H9 (cell line): ENCODE measurements at regions not wholly inside any gene's neighbourhood (a gene's known extent, or its start where the extent isn't known, plus 50 kb on each side); places are given as distances from the start of the nearest gene placed in this dataset.

Experiments
- DNase-seq: peaks from one replicate; pipeline ENCODE4 v3.0.0-alpha.2; 2017
- H2AFZ ChIP-seq: one replicate; pipeline ENCODE4 v1.6.1; 2013; ENCODE audit warnings: mild to moderate bottlenecking, low read length, control low read depth, moderate library complexity
- H2AK5ac ChIP-seq: 2 replicates; pipeline ENCODE4 v1.6.1; 2013; ENCODE audit warnings: low read length, control low read depth, mixed read lengths; ENCODE audit not compliant: insufficient read length
- H2BK120ac ChIP-seq: one replicate; pipeline ENCODE4 v1.6.1; 2013; ENCODE audit warnings: low read depth, mild to moderate bottlenecking, low read length, control low read depth, inconsistent platforms; ENCODE audit not compliant: poor library complexity, severe bottlenecking
- H2BK12ac ChIP-seq: 2 replicates; pipeline ENCODE4 v1.6.1; 2013; ENCODE audit warnings: low read length, control low read depth, mixed read lengths, low read depth; ENCODE audit not compliant: insufficient read length
- H2BK15ac ChIP-seq: 2 replicates; pipeline ENCODE4 v1.6.1; 2013; ENCODE audit warnings: low read depth, low read length, control low read depth
- H2BK20ac ChIP-seq: one replicate; pipeline ENCODE4 v1.6.1; 2013; ENCODE audit warnings: low read depth, mild to moderate bottlenecking, low read length, control low read depth, inconsistent platforms; ENCODE audit not compliant: poor library complexity, severe bottlenecking
- H2BK5ac ChIP-seq: 2 replicates; pipeline ENCODE4 v1.6.1; 2013; ENCODE audit warnings: low read length, control low read depth, mixed read lengths; ENCODE audit not compliant: insufficient read length
- H3K14ac ChIP-seq: 2 replicates; pipeline ENCODE4 v1.6.1; 2013; ENCODE audit warnings: low read length, control low read depth; ENCODE audit not compliant: insufficient read depth
- H3K18ac ChIP-seq: 2 replicates; pipeline ENCODE4 v1.6.1; 2013; ENCODE audit warnings: low read depth, mild to moderate bottlenecking, mixed read lengths, low read length, control low read depth; ENCODE audit not compliant: insufficient read length
- H3K23ac ChIP-seq: 2 replicates; pipeline ENCODE4 v1.6.1; 2013; ENCODE audit warnings: low read length, control low read depth, mixed read lengths, low read depth; ENCODE audit not compliant: insufficient read length
- H3K23me2 ChIP-seq: 2 replicates; pipeline ENCODE4 v1.6.1; 2013; ENCODE audit warnings: low read depth, mild to moderate bottlenecking, mixed read lengths, low read length, control low read depth; ENCODE audit not compliant: insufficient read length, poor library complexity, severe bottlenecking
- H3K27ac ChIP-seq: 2 replicates; pipeline ENCODE4 v1.5.1; 2013; ENCODE audit warnings: low read length, control low read depth, mixed read lengths, low read depth; ENCODE audit not compliant: insufficient read length
- H3K27me3 ChIP-seq: 2 replicates; pipeline ENCODE4 v1.6.1; 2013; ENCODE audit warnings: low read length, control low read depth, inconsistent platforms; ENCODE audit not compliant: insufficient read depth
- H3K4ac ChIP-seq: 2 replicates; pipeline ENCODE4 v1.6.1; 2013; ENCODE audit warnings: low read depth, mild to moderate bottlenecking, control low read depth, inconsistent platforms, low read length, moderate library complexity
- H3K4me1 ChIP-seq: 2 replicates; pipeline ENCODE4 v1.6.1; 2013; ENCODE audit warnings: low read length, control low read depth, inconsistent platforms; ENCODE audit not compliant: insufficient read depth
- H3K4me2 ChIP-seq: 2 replicates; pipeline ENCODE4 v1.6.1; 2013; ENCODE audit warnings: low read length, control low read depth, mixed read lengths; ENCODE audit not compliant: insufficient read length, insufficient read depth
- H3K56ac ChIP-seq: 2 replicates; pipeline ENCODE4 v1.6.1; 2013; ENCODE audit warnings: low read depth, mild to moderate bottlenecking, mixed read lengths, low read length, control low read depth; ENCODE audit not compliant: insufficient read length
- H3K79me1 ChIP-seq: 2 replicates; pipeline ENCODE4 v1.6.1; 2013; ENCODE audit warnings: low read depth, mild to moderate bottlenecking, moderate library complexity, low read length, control low read depth, inconsistent platforms; ENCODE audit not compliant: insufficient read depth, poor library complexity, severe bottlenecking
- H3K79me2 ChIP-seq: 2 replicates; pipeline ENCODE4 v1.6.1; 2013; ENCODE audit warnings: low read length, control low read depth, inconsistent platforms; ENCODE audit not compliant: insufficient read depth
- H3K9ac ChIP-seq: 2 replicates; pipeline ENCODE4 v1.6.1; 2013; ENCODE audit warnings: low read length, control low read depth, mixed read lengths; ENCODE audit not compliant: insufficient read length; ENCODE audit errors: extremely low read depth
- H3K9me3 ChIP-seq: one replicate; pipeline ENCODE4 v1.6.1; 2013; ENCODE audit warnings: low read depth, low read length, inconsistent platforms; ENCODE audit not compliant: control insufficient read depth
- H3T11ph ChIP-seq: one replicate; pipeline ENCODE4 v1.6.1; 2013; ENCODE audit warnings: mild to moderate bottlenecking, low read length, control low read depth, inconsistent platforms
- H4K20me1 ChIP-seq: one replicate; pipeline ENCODE4 v1.6.1; 2013; ENCODE audit not compliant: control insufficient read depth, insufficient read length, insufficient read depth
- H4K5ac ChIP-seq: 2 replicates; pipeline ENCODE4 v1.6.1; 2013; ENCODE audit warnings: low read depth, mild to moderate bottlenecking, mixed read lengths, low read length, control low read depth; ENCODE audit not compliant: insufficient read length
- H4K8ac ChIP-seq: replicated peaks from 2 replicates; pipeline ENCODE4 v1.6.1; 2013; ENCODE audit warnings: low read length, control low read depth, mixed read lengths, low read depth; ENCODE audit not compliant: insufficient read length
- H4K91ac ChIP-seq: 2 replicates; pipeline ENCODE4 v1.6.1; 2013; ENCODE audit warnings: low read depth, mild to moderate bottlenecking, moderate library complexity, mixed read lengths, low read length, control low read depth; ENCODE audit not compliant: insufficient read length
- H3K27ac Mint-ChIP-seq, 3 experiments: 2 replicates in 2 of 3; 3 replicates in 1 of 3; pipeline ENCODE4 v1.8.0; 2020 to 2021; ENCODE audit warnings: mixed read lengths in 3 of 3, mild to moderate bottlenecking in 1 of 3, moderate library complexity in 1 of 3
- H3K27me3 Mint-ChIP-seq: 2 replicates; pipeline ENCODE4 v1.8.0; 2021; ENCODE audit warnings: low read depth, mild to moderate bottlenecking, moderate library complexity, mixed read lengths
- H3K36me3 Mint-ChIP-seq, 3 experiments: 2 replicates in 2 of 3; 3 replicates in 1 of 3; pipeline ENCODE4 v1.8.0; 2020 to 2021; ENCODE audit warnings: low read depth in 3 of 3, mixed read lengths in 3 of 3; ENCODE audit not compliant: insufficient read depth in 1 of 3
- H3K4me1 Mint-ChIP-seq, 2 experiments: 2 replicates each; pipeline ENCODE4 v1.8.0; 2020; ENCODE audit warnings: mixed read lengths in 2 of 2
- H3K4me3 Mint-ChIP-seq, 2 experiments: 2 replicates in 1 of 2; 3 replicates in 1 of 2; pipeline ENCODE4 v1.8.0; 2020 to 2021; ENCODE audit warnings: mild to moderate bottlenecking in 2 of 2, mixed read lengths in 2 of 2, moderate library complexity in 1 of 2
- H3K9me3 Mint-ChIP-seq, 2 experiments: 2 replicates in 1 of 2; 3 replicates in 1 of 2; pipeline ENCODE4 v1.8.0; 2020; ENCODE audit warnings: mild to moderate bottlenecking in 2 of 2, mixed read lengths in 2 of 2, moderate library complexity in 1 of 2
- CTCF ChIP-seq: fragments of 200-600 bp; sonication (generic); conservative IDR thresholded peaks from 3 replicates; pipeline ENCODE4 v1.8.0; 2021; ENCODE audit warnings: antibody characterized with exemption, mild to moderate bottlenecking
- WGBS: extraction: QIAGEN DNeasy Blood & Tissue Kit; methylation state at CpG from one replicate; pipeline ENCODE4 v1.1.7; 2013; ENCODE audit warnings: missing lambda C conversion rate, low lambda C conversion rate, mixed read lengths; ENCODE audit not compliant: insufficient read length; ENCODE audit errors: extremely low coverage; 5-methylcytosine and 5-hydroxymethylcytosine counted together

DNA sequence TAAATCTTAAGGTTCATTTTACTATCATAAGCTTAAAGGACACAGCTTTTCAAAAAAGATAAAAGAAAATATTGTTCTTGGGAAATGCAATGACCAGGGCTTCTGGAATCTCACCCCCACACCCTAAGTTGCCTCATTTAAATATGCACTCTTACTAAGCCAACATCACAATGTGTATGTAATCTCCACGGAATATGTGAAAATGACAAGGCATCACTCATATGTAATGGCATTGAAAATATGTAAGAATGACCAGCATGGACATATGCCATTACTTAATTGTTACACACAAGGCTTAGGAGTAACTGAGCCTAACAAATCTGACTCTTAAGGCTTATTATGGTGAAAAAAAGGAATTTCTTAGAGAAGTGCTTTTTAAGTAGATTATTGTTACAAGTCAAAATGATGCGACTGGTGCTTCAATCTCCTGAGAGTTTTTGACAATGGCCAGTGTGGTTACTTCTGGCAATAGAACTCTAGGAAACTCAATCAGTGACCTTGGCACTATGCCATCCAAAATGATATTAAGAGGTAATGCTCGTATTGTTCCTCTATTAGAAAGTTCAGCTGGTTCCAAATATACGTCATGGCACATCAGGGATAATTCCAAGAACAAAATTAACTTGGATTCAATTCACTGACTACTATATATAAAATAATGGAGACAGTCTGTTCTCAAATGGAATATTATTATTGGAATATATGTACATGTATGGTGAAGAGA lies 290.0 kb upstream of the PLSCR5 start:
- TF ChIP-seq CTCF, result no peak
- no peak overlapping the region for H2BK12ac ChIP-seq
- no peak overlapping the region for H4K91ac ChIP-seq
- no peaks in the 10 kb centered on the region for H4K20me1 ChIP-seq
- no peak overlapping the region for H2BK5ac ChIP-seq
- H3K9me3 ChIP-seq, result no peaks in the 10 kb centered on the region
- no peaks in the 10 kb centered on the region for H3K23me2 ChIP-seq
- no peak overlapping the region for H2BK20ac ChIP-seq
- no peak overlapping the region for H3K4ac ChIP-seq
- no peak overlapping the region for H3K56ac ChIP-seq
- H3K79me2 ChIP-seq, result no peaks in the 10 kb centered on the region
- no peak overlapping the region for H2AK5ac ChIP-seq
- Mint-ChIP-seq H3K27ac (no peak overlapping the region), H3K27me3 (no peaks in the 10 kb centered on the region), H3K4me1 (peaks cover 3 to 5% of the 10 kb centered on the region in 2 experiments), H3K4me3 (no peak overlapping the region), H3K9me3 (no peaks in the 10 kb centered on the region), H3K36me3 (no peaks in the 10 kb centered on the region)
- H3T11ph ChIP-seq, result no peak overlapping the region
- no peaks in the 10 kb centered on the region for H3K79me1 ChIP-seq
- H3K18ac ChIP-seq, result no peak overlapping the region
- DNase-seq, result no peak
- no peak overlapping the region for H4K8ac ChIP-seq
- H2BK15ac ChIP-seq, result no peak overlapping the region
- WGBS, result no CpG with 5 or more reads among the region's 4 CpGs
- no peak overlapping the region for H3K27ac ChIP-seq
- no peaks in the 10 kb centered on the region for H3K4me1 ChIP-seq
- H4K5ac ChIP-seq, result no peak overlapping the region
- no peak overlapping the region for H3K4me2 ChIP-seq
- no peaks in the 10 kb centered on the region for H3K27me3 ChIP-seq
- H3K23ac ChIP-seq, result no peak overlapping the region
- no peak overlapping the region for H3K14ac ChIP-seq
- no peak overlapping the region for H3K9ac ChIP-seq
- H2BK120ac ChIP-seq, result no peak overlapping the region
- H2AFZ ChIP-seq, result no peak overlapping the region
